ENCODE measurements at regions not wholly inside any gene's neighbourhood (a gene's known extent, or its start where the extent isn't known, plus 50 kb on each side); places are given as distances from the start of the nearest gene placed in this dataset.

DNA sequence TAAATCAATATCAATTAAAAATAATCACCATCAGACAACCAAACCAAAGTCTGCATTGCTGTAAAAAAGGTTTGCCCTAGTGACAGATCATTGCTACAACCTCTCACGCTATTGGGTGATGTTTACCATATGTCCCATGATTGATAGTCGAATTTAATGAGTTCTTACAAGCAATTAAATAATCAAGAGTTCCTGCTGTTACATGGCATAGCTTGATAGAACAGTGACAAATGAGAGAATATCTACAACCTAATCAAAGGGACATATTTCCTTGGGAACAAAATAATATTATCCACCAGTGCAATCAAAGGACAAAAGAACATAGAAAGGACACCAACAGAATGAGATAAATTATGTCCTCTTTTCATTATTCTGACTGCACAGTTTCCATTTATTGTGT, 387.4 kb downstream of the ETV1 start:
- ChIA-PET CTCF (no interaction called here), POLR2A (no interaction called here)
- no peak for DNase-seq (ENCODE audit: low read depth)
- H3K36me3 ChIP-seq (ENCODE audit: control insufficient read depth, insufficient read depth, low read length): no peaks in the 10 kb centered on the region
- no peak for TF ChIP-seq CTCF (IDR thresholded peaks at IDR 0.05; ENCODE audit: insufficient read depth, low read depth, low read length)
- H3K4me3 ChIP-seq (ENCODE audit: low read depth, low read length): no peak overlapping the region
- no peaks in the 10 kb centered on the region for H3K27me3 ChIP-seq (ENCODE audit: control insufficient read depth, insufficient read depth, low read length)

DNA sequence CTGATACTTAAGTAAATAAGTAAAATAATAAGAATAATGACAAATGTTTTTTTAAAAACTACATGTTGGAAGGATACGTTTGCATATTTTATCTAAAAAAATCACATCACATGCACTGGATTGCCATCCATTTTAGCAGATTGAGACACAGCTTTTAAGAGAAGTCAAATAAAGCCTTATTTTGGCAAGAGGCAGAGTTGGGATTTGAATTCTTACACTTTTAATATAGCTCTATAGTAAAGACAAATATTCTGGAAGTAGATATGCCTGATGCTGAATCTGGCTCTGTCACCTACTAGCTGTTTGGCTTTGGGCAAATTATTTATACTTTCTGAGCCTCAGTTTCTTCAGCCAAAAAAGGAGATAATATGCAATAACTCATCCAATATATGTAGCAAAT, 386.4 kb downstream of the ETV1 start:
- H3K27me3 ChIP-seq (ENCODE audit: control insufficient read depth, insufficient read depth, low read length): no peaks in the 10 kb centered on the region
- CTCF ChIA-PET: no interaction called here
- POLR2A ChIA-PET: no interaction called here
- no peak for DNase-seq (ENCODE audit: low read depth)
- H3K36me3 ChIP-seq (ENCODE audit: control insufficient read depth, insufficient read depth, low read length): no peaks in the 10 kb centered on the region
- no peak overlapping the region for H3K4me3 ChIP-seq (ENCODE audit: low read depth, low read length)
- TF ChIP-seq CTCF (IDR thresholded peaks at IDR 0.05; ENCODE audit: insufficient read depth, low read depth, low read length): no peak

GRCh38 chr7:13603661-13604060, 385.8 kb downstream of the ETV1 start:
- H3K4me3 ChIP-seq (ENCODE audit: low read depth, low read length): no peak overlapping the region
- CTCF ChIA-PET: no interaction called here
- no peak for DNase-seq (ENCODE audit: low read depth)

DNA sequence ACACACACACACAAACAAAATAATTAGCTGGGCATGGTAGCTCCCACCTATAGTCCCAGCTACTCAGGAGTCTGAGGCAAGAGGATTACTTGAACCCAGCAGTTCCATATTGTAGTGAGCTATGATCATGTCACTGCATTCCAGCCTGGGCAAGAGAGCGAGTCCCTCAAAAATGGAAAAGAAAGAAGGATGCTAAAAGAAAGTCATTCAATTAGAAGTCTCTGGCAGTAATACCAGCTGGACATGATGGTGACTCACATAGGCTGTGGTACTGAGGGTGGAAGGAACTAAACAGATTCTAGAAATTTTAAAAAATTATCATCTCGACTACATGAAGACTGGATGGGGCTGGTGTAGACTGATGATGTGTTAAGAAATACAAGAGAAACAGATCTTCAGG, 385.3 kb downstream of the ETV1 start:
- CTCF ChIA-PET: no interaction called here
- no peak for DNase-seq (ENCODE audit: low read depth)

More at GRCh38 chr7:13603661-13604060, 385.8 kb downstream of the ETV1 start:
- Histone ChIP-seq H3K27me3 (ENCODE audit: control insufficient read depth, insufficient read depth, low read length) (no peaks in the 10 kb centered on the region), H3K36me3 (ENCODE audit: control insufficient read depth, insufficient read depth, low read length) (no peaks in the 10 kb centered on the region)
- no peak for TF ChIP-seq CTCF (IDR thresholded peaks at IDR 0.05; ENCODE audit: insufficient read depth, low read depth, low read length)
- POLR2A ChIA-PET: no interaction called here

GRCh38 chr7:13610372-13610771, 379.1 kb downstream of the ETV1 start:
- no peak for DNase-seq (ENCODE audit: low read depth)
- Histone ChIP-seq H3K4me3 (ENCODE audit: low read depth, low read length) (no peak overlapping the region), H3K36me3 (ENCODE audit: control insufficient read depth, insufficient read depth, low read length) (no peaks in the 10 kb centered on the region), H3K27me3 (ENCODE audit: control insufficient read depth, insufficient read depth, low read length) (no peaks in the 10 kb centered on the region)
- POLR2A ChIA-PET: no interaction called here
- CTCF ChIA-PET: no interaction called here
- TF ChIP-seq CTCF (IDR thresholded peaks at IDR 0.05; ENCODE audit: insufficient read depth, low read depth, low read length): no peak

More for the DNA sequence above, 385.3 kb downstream of the ETV1 start:
- no peaks in the 10 kb centered on the region for H3K27me3 ChIP-seq (ENCODE audit: control insufficient read depth, insufficient read depth, low read length)
- no peak for TF ChIP-seq CTCF (IDR thresholded peaks at IDR 0.05; ENCODE audit: insufficient read depth, low read depth, low read length)
- H3K4me3 ChIP-seq (ENCODE audit: low read depth, low read length): no peak overlapping the region
- H3K36me3 ChIP-seq (ENCODE audit: control insufficient read depth, insufficient read depth, low read length): no peaks in the 10 kb centered on the region
- POLR2A ChIA-PET: no interaction called here

Measured in BJ (cell line).